ENCODE measurements at regions not wholly inside any gene's neighbourhood (a gene's known extent, or its start where the extent isn't known, plus 50 kb on each side); places are given as distances from the start of the nearest gene placed in this dataset.

DNA sequence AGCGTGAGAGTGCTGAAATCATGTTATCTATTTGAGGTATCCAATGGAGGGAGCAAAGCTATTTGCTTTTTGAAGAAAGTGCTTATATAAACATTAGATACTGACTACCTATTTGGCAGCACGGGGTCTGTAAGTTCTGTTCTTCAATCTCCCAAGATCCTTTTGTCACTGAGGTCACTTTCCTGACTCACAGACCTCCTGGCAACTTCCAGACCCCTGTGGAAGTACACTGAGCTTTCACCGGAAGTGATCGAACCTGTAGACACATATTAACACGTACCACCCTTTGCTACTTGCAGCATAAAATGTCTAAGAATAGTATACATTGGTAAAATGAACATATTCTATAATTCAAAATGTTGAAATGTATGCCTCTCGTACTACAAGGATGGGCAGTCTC lies 452.6 kb upstream of the ST6GAL2 start:
- no peak for TF ChIP-seq EZH2 (IDR thresholded peaks at IDR 0.05)
- no peak for TF ChIP-seq POLR2AphosphoS5 (IDR thresholded peaks at IDR 0.05; ENCODE audit: borderline replicate concordance, low read depth, low read length)
